ENCODE measurements at regions not wholly inside any gene's neighbourhood (a gene's known extent, or its start where the extent isn't known, plus 50 kb on each side); places are given as distances from the start of the nearest gene placed in this dataset.
"Not testable (repeated sequence)": the region's sequence is repeated elsewhere in the genome, so short reads cannot be mapped to it uniquely, and the experiment has no call there.

- not testable (repeated sequence) for DNase-seq
Observed at GRCh38 chrX:35221391-35221790, 278.8 kb downstream of the FAM47B start.

- no peak for DNase-seq
Observed at GRCh38 chrX:35244088-35244741, 301.6 kb downstream of the FAM47B start.

GRCh38 chrX:35244796-35245508, 302.4 kb downstream of the FAM47B start:
- DNase-seq: no peak

DNA sequence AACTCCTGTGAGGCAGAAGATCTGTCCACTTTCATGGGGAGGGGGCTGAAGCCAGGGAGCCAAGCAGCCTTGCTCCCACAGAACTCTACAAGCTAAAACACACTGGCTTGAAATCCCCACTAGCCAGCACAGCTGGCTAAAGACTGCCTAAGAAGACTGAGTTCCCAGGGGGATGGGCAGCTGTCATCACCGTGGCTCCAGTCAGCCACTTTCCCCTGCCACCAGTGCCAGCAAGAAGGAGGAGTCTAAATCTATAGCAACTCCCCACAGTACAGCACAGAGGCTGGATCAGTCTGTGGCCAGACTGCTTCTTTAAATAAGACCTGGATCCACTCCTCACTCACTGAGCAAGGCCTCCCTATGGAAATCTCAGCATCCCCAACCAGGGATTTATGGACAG, 308.6 kb downstream of the FAM47B start:
- DNase-seq: no peak

DNA sequence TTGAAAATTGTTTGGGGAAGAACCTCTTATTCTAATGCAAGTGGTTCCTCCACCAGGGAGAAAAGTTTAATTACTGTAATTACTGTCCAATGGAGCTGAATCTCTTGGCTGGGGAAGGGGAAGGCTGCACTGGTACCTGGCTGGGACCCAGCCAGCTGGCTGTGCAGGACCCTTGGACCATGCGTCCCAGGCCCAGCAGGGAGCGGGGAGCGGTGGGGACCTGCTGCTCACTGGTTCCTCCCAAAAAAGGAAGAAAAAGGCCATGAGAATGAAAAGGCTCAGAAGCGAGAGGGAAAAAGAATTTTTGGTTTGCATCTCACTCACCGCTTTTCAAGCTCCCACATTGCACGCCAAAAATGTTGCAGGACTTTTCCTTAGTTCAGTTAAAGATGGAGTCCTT, 333.5 kb downstream of the FAM47B start:
- no peak for DNase-seq

DNA sequence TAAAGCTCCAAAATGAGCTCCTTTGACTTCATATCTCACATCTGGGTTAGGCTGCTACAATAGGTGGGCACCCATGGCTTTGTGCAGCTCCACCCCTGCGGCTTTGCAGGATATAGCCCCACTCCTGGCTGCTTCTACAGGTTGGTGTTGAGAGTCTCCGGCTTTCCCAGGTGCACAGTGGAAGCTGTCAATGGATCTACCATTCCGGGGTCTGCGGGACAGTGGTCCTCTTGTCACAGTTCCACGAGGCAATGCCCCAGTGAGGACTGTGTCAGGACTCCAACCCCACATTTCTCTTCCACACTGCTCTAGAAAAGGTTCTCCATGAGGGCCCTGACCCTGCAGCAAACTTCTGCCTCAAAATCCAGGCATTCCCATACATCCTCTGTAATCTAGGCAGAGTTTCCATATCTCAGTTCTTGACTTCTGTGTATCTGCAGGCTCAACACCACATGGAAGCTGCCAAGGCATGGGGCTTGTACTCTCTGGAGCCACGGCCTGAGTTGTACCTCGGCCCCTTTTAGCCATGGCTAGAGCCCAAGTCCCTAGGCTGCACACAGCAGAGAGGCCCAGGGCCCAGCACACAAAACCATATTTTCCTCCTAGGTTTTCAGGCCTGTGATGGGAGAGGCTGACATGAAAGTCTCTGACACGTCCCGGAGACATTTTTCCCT, 342.8 kb downstream of the FAM47B start:
- no peak for DNase-seq

GRCh38 chrX:35288657-35289056, 346.1 kb downstream of the FAM47B start:
- no peak for DNase-seq

DNA sequence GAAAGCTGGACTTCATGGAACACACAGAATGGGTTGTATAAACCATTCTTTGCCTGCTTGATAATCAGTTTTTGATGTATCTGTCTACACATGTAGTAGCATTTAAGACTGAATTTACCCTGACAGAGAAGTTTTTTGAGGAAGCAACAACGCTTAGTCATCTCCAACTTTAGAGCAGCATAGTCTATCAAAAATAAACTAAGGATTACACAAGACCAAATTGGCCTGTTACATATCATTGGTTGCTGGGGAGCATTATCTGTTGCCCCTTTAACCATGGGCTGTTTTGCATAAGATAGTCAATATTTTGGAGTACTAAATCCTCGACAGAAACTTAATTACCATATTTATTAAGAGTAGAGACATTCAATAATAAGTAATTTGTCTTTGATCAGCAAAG, 347.4 kb downstream of the FAM47B start:
- no peak for DNase-seq

- DNase-seq: no peak
Observed at GRCh38 chrX:35291013-35291412, 348.4 kb downstream of the FAM47B start.

DNA sequence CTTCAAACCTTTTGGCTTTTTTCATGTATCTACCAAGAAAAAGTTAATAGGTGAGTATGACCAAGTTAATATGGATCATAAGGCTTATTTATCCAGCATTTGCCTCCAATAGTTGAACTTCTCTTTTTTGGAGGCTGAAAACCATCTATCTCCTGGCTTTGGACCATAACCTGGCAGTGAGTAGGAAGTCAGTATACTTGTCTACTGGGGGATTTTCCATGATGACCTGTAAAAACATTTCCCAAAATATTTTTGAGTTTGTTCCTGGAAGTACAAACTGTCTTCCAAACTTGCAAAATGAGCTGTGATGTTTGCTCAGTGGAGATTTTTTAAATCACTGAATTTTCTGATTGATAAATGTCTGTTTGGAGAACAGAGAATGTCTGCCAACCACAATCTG, 349.9 kb downstream of the FAM47B start:
- no peak for DNase-seq

GRCh38 chrX:35305037-35305436, 362.4 kb downstream of the FAM47B start:
- DNase-seq: not testable (repeated sequence)

DNA sequence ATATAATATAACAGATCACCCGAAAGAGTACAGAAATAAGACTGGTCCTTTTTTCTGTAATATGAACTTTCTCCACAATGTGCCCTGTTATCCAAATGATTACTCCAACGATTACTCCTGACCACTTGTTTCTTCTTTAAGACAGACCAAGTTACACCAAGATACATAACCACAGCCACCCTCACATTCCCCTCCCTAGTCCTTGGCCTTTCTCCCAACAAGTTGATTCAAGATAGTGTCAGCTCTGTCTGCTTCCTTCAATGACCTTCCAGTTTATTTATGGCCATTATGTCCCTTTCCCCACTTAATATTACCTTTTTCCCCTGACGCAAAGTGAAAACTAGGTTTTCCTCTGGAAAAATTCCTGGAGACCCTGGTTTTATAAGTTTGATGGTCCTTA, 397.2 kb downstream of the FAM47B start:
- DNase-seq: no peak

- no peak for DNase-seq
Observed at GRCh38 chrX:35340465-35340864, 397.9 kb downstream of the FAM47B start.

- no peak for DNase-seq
Observed at GRCh38 chrX:35351212-35351611, 408.6 kb downstream of the FAM47B start.

GRCh38 chrX:35351795-35352483, 409.3 kb downstream of the FAM47B start:
- no peak for DNase-seq

- DNase-seq: no peak
Observed at GRCh38 chrX:35357656-35358055, 415.1 kb downstream of the FAM47B start.

DNA sequence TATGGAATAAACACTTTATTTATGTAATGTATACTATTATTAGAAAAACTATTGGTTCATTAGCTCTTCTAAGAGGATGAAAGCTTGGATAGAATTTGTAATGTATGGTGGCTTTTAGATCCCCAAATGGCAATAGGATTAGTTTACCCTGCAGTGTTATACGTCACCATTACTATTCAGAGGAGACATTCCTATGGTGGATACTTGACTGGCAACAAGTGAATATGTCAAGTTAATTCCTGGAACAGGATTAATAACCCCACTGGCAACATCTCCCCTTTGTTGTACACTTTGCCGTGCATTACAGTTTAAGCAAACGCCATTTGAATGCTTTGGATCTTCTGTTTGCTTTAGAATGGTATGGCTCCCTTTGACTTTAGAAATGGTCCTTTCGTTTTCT, 420.3 kb downstream of the FAM47B start:
- no peak for DNase-seq

GRCh38 chrX:35374116-35374515, 424.0 kb upstream of the MAGEB16 start:
- DNase-seq: no peak

GRCh38 chrX:35380808-35381700, 417.1 kb upstream of the MAGEB16 start:
- no peak for DNase-seq

- not testable (repeated sequence) for DNase-seq
Observed at GRCh38 chrX:35381709-35382108, 416.4 kb upstream of the MAGEB16 start.

- DNase-seq: no peak
Observed at GRCh38 chrX:35382966-35383365, 415.2 kb upstream of the MAGEB16 start.

- DNase-seq: no peak
Observed at GRCh38 chrX:35392232-35392631, 405.9 kb upstream of the MAGEB16 start.

DNA sequence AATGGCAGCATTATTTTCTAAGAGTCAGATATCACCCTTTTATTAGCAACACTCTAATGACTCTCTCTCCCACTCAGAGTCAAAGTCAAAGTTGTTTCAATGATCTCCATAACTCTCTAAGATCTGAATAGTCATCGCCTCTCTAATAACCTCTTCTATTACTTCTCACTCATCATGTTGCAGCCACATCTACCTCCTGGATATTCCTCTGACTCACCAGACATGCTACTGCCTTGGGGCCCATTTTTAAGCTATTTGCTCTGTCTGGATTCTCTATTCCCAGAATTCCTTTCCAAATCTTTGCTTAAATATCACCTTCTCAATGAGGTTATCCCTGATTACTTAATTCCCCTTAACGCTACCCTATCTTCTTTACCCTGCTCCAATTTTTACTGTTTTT, 391.8 kb upstream of the MAGEB16 start:
- DNase-seq: no peak

Data from GF-D8 (cell line).